Erythroblast (primary cell): ENCODE measurements at regions not wholly inside any gene's neighbourhood (a gene's known extent, or its start where the extent isn't known, plus 50 kb on each side); places are given as distances from the start of the nearest gene placed in this dataset.

Source experiments
- GATA1 ChIP-seq: IDR thresholded peaks from 2 replicates; pipeline ENCODE4 v1.6.1; 2011; ENCODE audit warnings: low read depth, mild to moderate bottlenecking, control low read depth, low read length, moderate library complexity
- POLR2A ChIP-seq: IDR thresholded peaks from 2 replicates; pipeline ENCODE4 v1.6.1; 2011; ENCODE audit warnings: mild to moderate bottlenecking, low read length

DNA sequence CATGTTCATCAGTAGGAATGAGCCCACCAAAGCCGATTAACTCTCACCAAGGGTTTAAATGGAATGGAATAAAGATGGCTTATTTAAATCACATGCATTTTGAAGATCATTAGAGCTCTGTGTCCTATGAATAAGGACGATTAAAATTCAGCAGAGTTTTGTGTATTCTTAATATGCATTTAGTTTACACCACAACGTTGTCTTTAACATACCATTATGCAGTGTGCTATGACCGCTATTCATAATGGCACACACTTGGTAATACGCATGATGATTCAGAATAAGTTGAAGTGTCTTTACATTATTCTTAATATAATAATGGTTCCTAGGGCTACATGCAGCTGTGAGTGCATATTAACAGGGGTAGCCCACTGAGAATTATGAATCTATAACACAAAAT, 190.7 kb downstream of the PTBP2 start:
- TF ChIP-seq POLR2A (no peak), GATA1 (no peak)
